Endothelial cell (in vitro differentiated cells): ENCODE measurements at regions not wholly inside any gene's neighbourhood (a gene's known extent, or its start where the extent isn't known, plus 50 kb on each side); places are given as distances from the start of the nearest gene placed in this dataset.
A peak's percentile ranks its signal among the peaks of the same experiment; 100 is the strongest.

Experiments
- DNase-seq: peaks from one replicate; pipeline ENCODE4 v3.0.0; 2021; ENCODE audit warnings: low spot score
- H3K27ac Mint-ChIP-seq: one replicate; pipeline ENCODE4 v1.8.0; 2021; ENCODE audit warnings: mixed read lengths, inconsistent platforms; ENCODE audit not compliant: unreplicated experiment
- H3K27me3 Mint-ChIP-seq: one replicate; pipeline ENCODE4 v1.8.0; 2021; ENCODE audit warnings: mild to moderate bottlenecking, moderate library complexity, mixed read lengths, inconsistent platforms; ENCODE audit not compliant: unreplicated experiment
- H3K36me3 Mint-ChIP-seq: one replicate; pipeline ENCODE4 v1.8.0; 2021; ENCODE audit warnings: mild to moderate bottlenecking, low read depth, mixed read lengths, inconsistent platforms; ENCODE audit not compliant: unreplicated experiment
- H3K4me1 Mint-ChIP-seq: one replicate; pipeline ENCODE4 v1.8.0; 2021; ENCODE audit warnings: mild to moderate bottlenecking, mixed read lengths, inconsistent platforms; ENCODE audit not compliant: unreplicated experiment
- H3K4me3 Mint-ChIP-seq: one replicate; pipeline ENCODE4 v1.8.0; 2021; ENCODE audit warnings: mild to moderate bottlenecking, mixed read lengths, inconsistent platforms; ENCODE audit not compliant: unreplicated experiment
- H3K9me3 Mint-ChIP-seq: one replicate; pipeline ENCODE4 v1.8.0; 2021; ENCODE audit warnings: mixed read lengths, inconsistent platforms; ENCODE audit not compliant: unreplicated experiment
- TF ChIP-seq, protein P1 (sequence below): fragments of 200-600 bp; sonication (generic); IDR thresholded peaks from one replicate; pipeline ENCODE4 v1.5.0; 2021; ENCODE audit warnings: antibody characterized with exemption; ENCODE audit not compliant: unreplicated experiment

DNA sequence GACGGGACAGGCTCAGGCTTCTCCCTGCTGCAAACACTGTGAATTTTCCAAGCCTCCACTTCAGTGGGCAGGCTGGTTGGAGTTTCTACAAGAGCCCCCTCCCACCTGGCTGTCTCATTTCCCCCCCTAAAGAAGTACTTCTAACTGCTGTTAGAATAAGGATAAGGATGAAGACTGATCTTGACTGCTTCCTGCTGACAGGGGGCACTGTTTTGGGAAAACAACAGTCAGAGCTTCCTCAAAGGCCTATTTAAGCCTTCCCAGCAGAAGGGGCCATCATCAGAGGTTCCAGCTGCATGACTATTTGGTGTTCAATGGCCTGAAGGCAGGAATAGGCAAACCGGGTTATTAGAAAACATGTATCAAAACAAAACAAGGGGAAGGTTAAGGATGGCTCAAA lies 1162.8 kb downstream of the DSC3 start:
- no peak overlapping the region for H3K4me3 Mint-ChIP-seq
- TF ChIP-seq, protein P1, sequence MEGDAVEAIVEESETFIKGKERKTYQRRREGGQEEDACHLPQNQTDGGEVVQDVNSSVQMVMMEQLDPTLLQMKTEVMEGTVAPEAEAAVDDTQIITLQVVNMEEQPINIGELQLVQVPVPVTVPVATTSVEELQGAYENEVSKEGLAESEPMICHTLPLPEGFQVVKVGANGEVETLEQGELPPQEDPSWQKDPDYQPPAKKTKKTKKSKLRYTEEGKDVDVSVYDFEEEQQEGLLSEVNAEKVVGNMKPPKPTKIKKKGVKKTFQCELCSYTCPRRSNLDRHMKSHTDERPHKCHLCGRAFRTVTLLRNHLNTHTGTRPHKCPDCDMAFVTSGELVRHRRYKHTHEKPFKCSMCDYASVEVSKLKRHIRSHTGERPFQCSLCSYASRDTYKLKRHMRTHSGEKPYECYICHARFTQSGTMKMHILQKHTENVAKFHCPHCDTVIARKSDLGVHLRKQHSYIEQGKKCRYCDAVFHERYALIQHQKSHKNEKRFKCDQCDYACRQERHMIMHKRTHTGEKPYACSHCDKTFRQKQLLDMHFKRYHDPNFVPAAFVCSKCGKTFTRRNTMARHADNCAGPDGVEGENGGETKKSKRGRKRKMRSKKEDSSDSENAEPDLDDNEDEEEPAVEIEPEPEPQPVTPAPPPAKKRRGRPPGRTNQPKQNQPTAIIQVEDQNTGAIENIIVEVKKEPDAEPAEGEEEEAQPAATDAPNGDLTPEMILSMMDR: no peak
- H3K4me1 Mint-ChIP-seq: peaks cover 10% of the 10 kb centered on the region
- H3K27me3 Mint-ChIP-seq: no peaks in the 10 kb centered on the region
- H3K9me3 Mint-ChIP-seq: no peaks in the 10 kb centered on the region
- H3K36me3 Mint-ChIP-seq: no peaks in the 10 kb centered on the region
- H3K27ac Mint-ChIP-seq: no peak overlapping the region
- DNase-seq: no peak

GRCh38 chr18:29874519-29875098 lies 1167.9 kb downstream of the DSC3 start:
- Mint-ChIP-seq H3K27ac (no peak overlapping the region), H3K36me3 (no peaks in the 10 kb centered on the region), H3K4me1 (peaks cover 8% of the 10 kb centered on the region), H3K9me3 (no peaks in the 10 kb centered on the region), H3K27me3 (no peaks in the 10 kb centered on the region), H3K4me3 (no peak overlapping the region)
- TF ChIP-seq, protein P1: peak; percentile 85
- peak; percentile 53 for DNase-seq

DNA sequence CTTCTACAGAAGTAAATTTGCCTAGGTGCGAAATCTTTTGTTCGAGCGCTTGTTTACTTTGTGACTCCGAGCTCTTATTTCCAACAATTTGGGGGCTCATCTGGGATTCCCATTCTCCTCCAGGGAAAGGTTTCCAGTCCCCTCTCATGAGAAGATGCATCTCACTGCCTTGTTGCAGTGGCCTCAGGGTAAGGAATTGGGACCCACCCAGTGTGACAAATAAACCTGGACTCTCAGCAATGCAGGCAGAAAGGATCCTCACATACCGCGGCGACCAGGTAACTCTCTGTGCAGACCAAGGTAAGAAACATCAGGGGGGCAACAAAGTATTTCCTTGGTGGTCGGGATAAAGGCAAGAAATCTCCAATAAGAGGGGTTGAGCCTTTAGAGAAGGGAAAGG lies 1169.3 kb downstream of the DSC3 start:
- DNase-seq: no peak
- Mint-ChIP-seq H3K36me3 (no peaks in the 10 kb centered on the region), H3K27ac (no peak overlapping the region), H3K4me1 (no peaks in the 10 kb centered on the region), H3K27me3 (no peaks in the 10 kb centered on the region), H3K4me3 (no peak overlapping the region), H3K9me3 (no peaks in the 10 kb centered on the region)
- TF ChIP-seq, protein P1: no peak

DNA sequence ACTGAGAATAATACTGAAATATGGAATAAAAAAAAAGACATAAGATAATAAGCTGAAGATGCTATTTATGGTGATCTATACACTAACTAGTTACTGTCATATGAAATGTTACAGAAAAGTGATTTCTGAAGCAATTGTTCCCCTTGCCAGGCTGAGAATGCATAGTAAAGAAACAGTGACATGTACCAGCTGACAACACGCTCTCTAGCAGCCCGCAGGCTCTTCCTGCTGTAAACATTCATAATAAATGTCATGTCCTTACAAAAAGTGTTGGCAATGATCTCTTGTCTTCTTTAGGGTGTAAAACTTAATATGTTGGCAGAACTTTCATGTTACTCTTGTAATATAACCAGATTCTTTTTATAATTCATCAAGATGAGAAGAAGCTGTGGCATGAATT lies 1171.3 kb downstream of the DSC3 start:
- Mint-ChIP-seq H3K9me3 (no peaks in the 10 kb centered on the region), H3K27ac (no peak overlapping the region), H3K27me3 (no peaks in the 10 kb centered on the region), H3K4me1 (no peaks in the 10 kb centered on the region), H3K4me3 (no peak overlapping the region), H3K36me3 (no peaks in the 10 kb centered on the region)
- TF ChIP-seq, protein P1: no peak
- no peak for DNase-seq

GRCh38 chr18:29862824-29863223 lies 1179.7 kb downstream of the DSC3 start:
- Mint-ChIP-seq H3K9me3 (no peaks in the 10 kb centered on the region), H3K27ac (no peak overlapping the region), H3K36me3 (no peaks in the 10 kb centered on the region), H3K27me3 (no peaks in the 10 kb centered on the region), H3K4me3 (no peak overlapping the region), H3K4me1 (no peaks in the 10 kb centered on the region)
- TF ChIP-seq, protein P1: no peak
- DNase-seq: no peak
